GM23338 (cell line): ENCODE measurements at regions not wholly inside any gene's neighbourhood (a gene's known extent, or its start where the extent isn't known, plus 50 kb on each side); places are given as distances from the start of the nearest gene placed in this dataset.

Source experiments
- ATAC-seq: fragments of 200-7000 bp; cut with Tn5 transposase; 3 replicates; pipeline ENCODE4 v1.9.1; 2020
- DNase-seq: peaks from one replicate; pipeline ENCODE4 v3.0.0-alpha.2; 2015; ENCODE audit warnings: low spot score
- H2AFZ ChIP-seq: fragments of 200-600 bp; sonication (generic); 2 replicates; pipeline ENCODE4 v1.8.0; 2016; ENCODE audit warnings: antibody characterized with exemption, mild to moderate bottlenecking, moderate library complexity
- H3F3A ChIP-seq: fragments of 200-600 bp; sonication (generic); replicated peaks from 2 replicates; pipeline ENCODE4 v1.8.0; 2017; ENCODE audit warnings: antibody characterized with exemption, mixed run types, low read depth
- H3K27ac ChIP-seq: fragments of 200-600 bp; sonication (generic); 2 replicates; pipeline ENCODE4 v1.6.1; 2016; ENCODE audit warnings: low read depth
- H3K27me3 ChIP-seq: fragments of 200-600 bp; sonication (generic); 2 replicates; pipeline ENCODE4 v1.8.0; 2016; ENCODE audit warnings: mild to moderate bottlenecking, mixed run types, moderate library complexity; ENCODE audit not compliant: insufficient read depth
- H3K36me3 ChIP-seq: fragments of 200-600 bp; sonication (generic); 2 replicates; pipeline ENCODE4 v1.8.0; 2016; ENCODE audit warnings: mild to moderate bottlenecking; ENCODE audit not compliant: insufficient read depth
- H3K4me1 ChIP-seq: fragments of 200-600 bp; sonication (generic); 2 replicates; pipeline ENCODE4 v1.8.0; 2016; ENCODE audit warnings: mild to moderate bottlenecking, moderate library complexity; ENCODE audit not compliant: insufficient read depth
- H3K4me2 ChIP-seq: fragments of 200-600 bp; sonication (generic); 2 replicates; pipeline ENCODE4 v1.7.1; 2017; ENCODE audit warnings: mixed run types
- H3K4me3 ChIP-seq: fragments of 200-600 bp; sonication (generic); 2 replicates; pipeline ENCODE4 v1.6.1; 2016; ENCODE audit warnings: mixed run types
- H3K79me2 ChIP-seq: fragments of 200-600 bp; sonication (generic); replicated peaks from 2 replicates; pipeline ENCODE4 v1.8.0; 2017; ENCODE audit warnings: mild to moderate bottlenecking; ENCODE audit not compliant: insufficient read depth
- H3K9me2 ChIP-seq: fragments of 200-600 bp; sonication (generic); 2 replicates; pipeline ENCODE4 v1.8.0; 2017; ENCODE audit not compliant: insufficient read depth
- H4K20me1 ChIP-seq: fragments of 200-600 bp; sonication (generic); replicated peaks from 2 replicates; pipeline ENCODE4 v1.8.0; 2017; ENCODE audit warnings: mild to moderate bottlenecking; ENCODE audit not compliant: insufficient read depth
- H3K27ac Mint-ChIP-seq: 2 replicates; pipeline ENCODE4 v1.8.0; 2020; ENCODE audit warnings: inconsistent platforms, mild to moderate bottlenecking, moderate library complexity, mixed read lengths
- H3K27me3 Mint-ChIP-seq: 3 replicates; pipeline ENCODE4 v1.8.0; 2022; ENCODE audit warnings: low read depth, mild to moderate bottlenecking, moderate library complexity, mixed read lengths, inconsistent platforms; ENCODE audit not compliant: insufficient read depth, poor library complexity
- H3K36me3 Mint-ChIP-seq: 3 replicates; pipeline ENCODE4 v1.8.0; 2021; ENCODE audit warnings: low read depth, mild to moderate bottlenecking, inconsistent platforms, moderate library complexity, mixed read lengths
- H3K4me1 Mint-ChIP-seq: 3 replicates; pipeline ENCODE4 v1.8.0; 2020; ENCODE audit warnings: mild to moderate bottlenecking, inconsistent platforms, mixed read lengths
- H3K4me3 Mint-ChIP-seq: 3 replicates; pipeline ENCODE4 v1.8.0; 2021; ENCODE audit warnings: moderate library complexity, mild to moderate bottlenecking, inconsistent platforms, mixed read lengths
- H3K9me3 Mint-ChIP-seq: 3 replicates; pipeline ENCODE4 v1.8.0; 2020; ENCODE audit warnings: moderate library complexity, mild to moderate bottlenecking, inconsistent platforms, mixed read lengths
- EZH2 ChIP-seq: fragments of 200-600 bp; sonication (generic); IDR thresholded peaks from one replicate; pipeline ENCODE4 v1.8.0; 2017; ENCODE audit warnings: antibody characterized with exemption, mild to moderate bottlenecking, low read depth; ENCODE audit not compliant: unreplicated experiment
- EZH2phosphoT487 ChIP-seq: fragments of 200-600 bp; sonication (generic); IDR thresholded peaks from one replicate; pipeline ENCODE4 v1.8.1; 2018; ENCODE audit warnings: antibody characterized with exemption; ENCODE audit not compliant: unreplicated experiment
- JUNB ChIP-seq: IDR thresholded peaks from one replicate; pipeline ENCODE4 v1.6.1; 2016; ENCODE audit warnings: antibody characterized with exemption; ENCODE audit not compliant: unreplicated experiment
- NANOG ChIP-seq: IDR thresholded peaks from 2 replicates; pipeline ENCODE4 v1.6.1; 2016; ENCODE audit warnings: antibody characterized with exemption, borderline replicate concordance
- STAT1 ChIP-seq: IDR thresholded peaks from one replicate; pipeline ENCODE4 v1.6.1; 2016; ENCODE audit warnings: antibody characterized with exemption; ENCODE audit not compliant: unreplicated experiment
- ZNF114 ChIP-seq: fragments of 250-450 bp; sonication (Bioruptor Pico); IDR thresholded peaks from 2 replicates; pipeline ENCODE4 v1.5.0; 2020; ENCODE audit warnings: mild to moderate bottlenecking, moderate library complexity
- TF ChIP-seq, protein P1 (sequence below): IDR thresholded peaks from 2 replicates; pipeline ENCODE4 v1.6.1; 2016; ENCODE audit warnings: antibody characterized with exemption
- TF ChIP-seq, protein P2 (sequence below): fragments of 250-450 bp; sonication (Bioruptor Pico); IDR thresholded peaks from 2 replicates; pipeline ENCODE4 v1.5.0; 2020; ENCODE audit warnings: mild to moderate bottlenecking, moderate library complexity
- TF ChIP-seq, protein P3 (sequence below): IDR thresholded peaks from one replicate; pipeline ENCODE4 v1.6.1; 2018; ENCODE audit warnings: antibody characterized with exemption; ENCODE audit not compliant: unreplicated experiment

DNA sequence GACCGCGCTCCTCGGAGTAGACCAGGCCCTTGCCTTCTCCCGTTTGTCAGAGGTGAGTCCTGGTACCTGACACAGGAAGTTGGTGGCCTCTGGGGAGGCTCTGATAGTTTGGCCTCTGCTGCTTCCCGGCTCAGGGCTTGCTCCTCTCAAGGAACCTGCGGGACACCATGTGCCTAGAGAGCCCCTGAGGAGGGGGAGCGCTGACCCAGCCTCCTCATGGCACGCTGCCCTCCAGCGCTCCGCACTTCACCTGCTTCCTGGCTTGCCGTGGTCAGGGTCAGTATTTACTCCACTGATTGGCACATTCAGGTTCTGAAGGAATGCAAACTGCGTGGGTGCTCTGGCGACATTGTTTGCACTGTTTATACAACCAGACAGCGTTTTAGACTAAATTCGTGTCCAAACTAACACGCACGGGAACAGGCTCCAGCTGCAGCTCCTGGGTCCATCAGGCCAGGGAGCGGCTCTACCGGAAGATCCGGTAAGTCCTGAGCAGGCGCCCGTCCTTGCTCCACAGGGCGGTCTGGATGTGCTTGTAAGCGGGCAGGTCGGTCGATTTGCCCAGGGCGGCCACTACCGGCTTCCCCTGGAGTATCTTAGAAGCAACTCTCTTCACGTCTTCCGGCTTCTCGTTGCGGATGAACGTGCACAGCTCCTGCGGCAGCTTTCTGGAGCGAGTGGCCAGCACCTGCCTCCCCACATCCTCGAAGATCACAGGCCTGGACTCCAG lies 121.6 kb upstream of the GRID2 start:
- no peaks in the 10 kb centered on the region for H3K36me3 ChIP-seq
- no peak for DNase-seq
- no peak for ATAC-seq
- H3K9me2 ChIP-seq, result 0 out of 2 replicates have a peak, but pooled peaks cover 5% of the 10 kb centered on the region
- no peaks in the 10 kb centered on the region for H3K27me3 ChIP-seq
- Mint-ChIP-seq H3K4me1 (no peaks in the 10 kb centered on the region; the same call in 2 of the 3 replicates), H3K27me3 (peaks cover 5% of the 10 kb centered on the region), H3K4me3 (no peak overlapping the region), H3K27ac (no peak overlapping the region), H3K9me3 (peaks cover 6% of the 10 kb centered on the region; the same call in 2 of the 3 replicates), H3K36me3 (peaks cover 7% of the 10 kb centered on the region; the same call in 2 of the 3 replicates)
- no peaks in the 10 kb centered on the region for H3F3A ChIP-seq
- H4K20me1 ChIP-seq, result no peaks in the 10 kb centered on the region
- H3K27ac ChIP-seq, result no peak overlapping the region
- H2AFZ ChIP-seq, result 0 out of 2 replicates have a peak overlapping the region, but pooled peaks have one; percentile 16
- TF ChIP-seq EZH2phosphoT487 (no peak), EZH2 (no peak), JUNB (no peak), STAT1 (no peak), ZNF114 (no peak), NANOG (no peak)
- TF ChIP-seq, protein P1, sequence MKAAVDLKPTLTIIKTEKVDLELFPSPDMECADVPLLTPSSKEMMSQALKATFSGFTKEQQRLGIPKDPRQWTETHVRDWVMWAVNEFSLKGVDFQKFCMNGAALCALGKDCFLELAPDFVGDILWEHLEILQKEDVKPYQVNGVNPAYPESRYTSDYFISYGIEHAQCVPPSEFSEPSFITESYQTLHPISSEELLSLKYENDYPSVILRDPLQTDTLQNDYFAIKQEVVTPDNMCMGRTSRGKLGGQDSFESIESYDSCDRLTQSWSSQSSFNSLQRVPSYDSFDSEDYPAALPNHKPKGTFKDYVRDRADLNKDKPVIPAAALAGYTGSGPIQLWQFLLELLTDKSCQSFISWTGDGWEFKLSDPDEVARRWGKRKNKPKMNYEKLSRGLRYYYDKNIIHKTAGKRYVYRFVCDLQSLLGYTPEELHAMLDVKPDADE, result no peak
- TF ChIP-seq, protein P2, sequence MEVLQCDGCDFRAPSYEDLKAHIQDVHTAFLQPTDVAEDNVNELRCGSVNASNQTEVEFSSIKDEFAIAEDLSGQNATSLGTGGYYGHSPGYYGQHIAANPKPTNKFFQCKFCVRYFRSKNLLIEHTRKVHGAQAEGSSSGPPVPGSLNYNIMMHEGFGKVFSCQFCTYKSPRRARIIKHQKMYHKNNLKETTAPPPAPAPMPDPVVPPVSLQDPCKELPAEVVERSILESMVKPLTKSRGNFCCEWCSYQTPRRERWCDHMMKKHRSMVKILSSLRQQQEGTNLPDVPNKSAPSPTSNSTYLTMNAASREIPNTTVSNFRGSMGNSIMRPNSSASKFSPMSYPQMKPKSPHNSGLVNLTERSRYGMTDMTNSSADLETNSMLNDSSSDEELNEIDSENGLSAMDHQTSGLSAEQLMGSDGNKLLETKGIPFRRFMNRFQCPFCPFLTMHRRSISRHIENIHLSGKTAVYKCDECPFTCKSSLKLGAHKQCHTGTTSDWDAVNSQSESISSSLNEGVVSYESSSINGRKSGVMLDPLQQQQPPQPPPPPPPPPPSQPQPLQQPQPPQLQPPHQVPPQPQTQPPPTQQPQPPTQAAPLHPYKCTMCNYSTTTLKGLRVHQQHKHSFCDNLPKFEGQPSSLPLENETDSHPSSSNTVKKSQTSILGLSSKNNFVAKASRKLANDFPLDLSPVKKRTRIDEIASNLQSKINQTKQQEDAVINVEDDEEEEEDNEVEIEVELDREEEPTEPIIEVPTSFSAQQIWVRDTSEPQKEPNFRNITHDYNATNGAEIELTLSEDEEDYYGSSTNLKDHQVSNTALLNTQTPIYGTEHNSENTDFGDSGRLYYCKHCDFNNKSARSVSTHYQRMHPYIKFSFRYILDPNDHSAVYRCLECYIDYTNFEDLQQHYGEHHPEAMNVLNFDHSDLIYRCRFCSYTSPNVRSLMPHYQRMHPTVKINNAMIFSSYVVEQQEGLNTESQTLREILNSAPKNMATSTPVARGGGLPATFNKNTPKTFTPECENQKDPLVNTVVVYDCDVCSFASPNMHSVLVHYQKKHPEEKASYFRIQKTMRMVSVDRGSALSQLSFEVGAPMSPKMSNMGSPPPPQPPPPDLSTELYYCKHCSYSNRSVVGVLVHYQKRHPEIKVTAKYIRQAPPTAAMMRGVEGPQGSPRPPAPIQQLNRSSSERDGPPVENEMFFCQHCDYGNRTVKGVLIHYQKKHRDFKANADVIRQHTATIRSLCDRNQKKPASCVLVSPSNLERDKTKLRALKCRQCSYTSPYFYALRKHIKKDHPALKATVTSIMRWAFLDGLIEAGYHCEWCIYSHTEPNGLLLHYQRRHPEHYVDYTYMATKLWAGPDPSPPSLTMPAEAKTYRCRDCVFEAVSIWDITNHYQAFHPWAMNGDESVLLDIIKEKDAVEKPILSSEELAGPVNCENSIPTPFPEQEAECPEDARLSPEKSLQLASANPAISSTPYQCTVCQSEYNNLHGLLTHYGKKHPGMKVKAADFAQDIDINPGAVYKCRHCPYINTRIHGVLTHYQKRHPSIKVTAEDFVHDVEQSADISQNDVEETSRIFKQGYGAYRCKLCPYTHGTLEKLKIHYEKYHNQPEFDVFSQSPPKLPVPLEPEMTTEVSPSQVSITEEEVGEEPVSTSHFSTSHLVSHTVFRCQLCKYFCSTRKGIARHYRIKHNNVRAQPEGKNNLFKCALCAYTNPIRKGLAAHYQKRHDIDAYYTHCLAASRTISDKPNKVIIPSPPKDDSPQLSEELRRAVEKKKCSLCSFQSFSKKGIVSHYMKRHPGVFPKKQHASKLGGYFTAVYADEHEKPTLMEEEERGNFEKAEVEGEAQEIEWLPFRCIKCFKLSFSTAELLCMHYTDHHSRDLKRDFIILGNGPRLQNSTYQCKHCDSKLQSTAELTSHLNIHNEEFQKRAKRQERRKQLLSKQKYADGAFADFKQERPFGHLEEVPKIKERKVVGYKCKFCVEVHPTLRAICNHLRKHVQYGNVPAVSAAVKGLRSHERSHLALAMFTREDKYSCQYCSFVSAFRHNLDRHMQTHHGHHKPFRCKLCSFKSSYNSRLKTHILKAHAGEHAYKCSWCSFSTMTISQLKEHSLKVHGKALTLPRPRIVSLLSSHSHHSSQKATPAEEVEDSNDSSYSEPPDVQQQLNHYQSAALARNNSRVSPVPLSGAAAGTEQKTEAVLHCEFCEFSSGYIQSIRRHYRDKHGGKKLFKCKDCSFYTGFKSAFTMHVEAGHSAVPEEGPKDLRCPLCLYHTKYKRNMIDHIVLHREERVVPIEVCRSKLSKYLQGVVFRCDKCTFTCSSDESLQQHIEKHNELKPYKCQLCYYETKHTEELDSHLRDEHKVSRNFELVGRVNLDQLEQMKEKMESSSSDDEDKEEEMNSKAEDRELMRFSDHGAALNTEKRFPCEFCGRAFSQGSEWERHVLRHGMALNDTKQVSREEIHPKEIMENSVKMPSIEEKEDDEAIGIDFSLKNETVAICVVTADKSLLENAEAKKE (CRISPR knock-in tag), result no peak
- TF ChIP-seq, protein P3, sequence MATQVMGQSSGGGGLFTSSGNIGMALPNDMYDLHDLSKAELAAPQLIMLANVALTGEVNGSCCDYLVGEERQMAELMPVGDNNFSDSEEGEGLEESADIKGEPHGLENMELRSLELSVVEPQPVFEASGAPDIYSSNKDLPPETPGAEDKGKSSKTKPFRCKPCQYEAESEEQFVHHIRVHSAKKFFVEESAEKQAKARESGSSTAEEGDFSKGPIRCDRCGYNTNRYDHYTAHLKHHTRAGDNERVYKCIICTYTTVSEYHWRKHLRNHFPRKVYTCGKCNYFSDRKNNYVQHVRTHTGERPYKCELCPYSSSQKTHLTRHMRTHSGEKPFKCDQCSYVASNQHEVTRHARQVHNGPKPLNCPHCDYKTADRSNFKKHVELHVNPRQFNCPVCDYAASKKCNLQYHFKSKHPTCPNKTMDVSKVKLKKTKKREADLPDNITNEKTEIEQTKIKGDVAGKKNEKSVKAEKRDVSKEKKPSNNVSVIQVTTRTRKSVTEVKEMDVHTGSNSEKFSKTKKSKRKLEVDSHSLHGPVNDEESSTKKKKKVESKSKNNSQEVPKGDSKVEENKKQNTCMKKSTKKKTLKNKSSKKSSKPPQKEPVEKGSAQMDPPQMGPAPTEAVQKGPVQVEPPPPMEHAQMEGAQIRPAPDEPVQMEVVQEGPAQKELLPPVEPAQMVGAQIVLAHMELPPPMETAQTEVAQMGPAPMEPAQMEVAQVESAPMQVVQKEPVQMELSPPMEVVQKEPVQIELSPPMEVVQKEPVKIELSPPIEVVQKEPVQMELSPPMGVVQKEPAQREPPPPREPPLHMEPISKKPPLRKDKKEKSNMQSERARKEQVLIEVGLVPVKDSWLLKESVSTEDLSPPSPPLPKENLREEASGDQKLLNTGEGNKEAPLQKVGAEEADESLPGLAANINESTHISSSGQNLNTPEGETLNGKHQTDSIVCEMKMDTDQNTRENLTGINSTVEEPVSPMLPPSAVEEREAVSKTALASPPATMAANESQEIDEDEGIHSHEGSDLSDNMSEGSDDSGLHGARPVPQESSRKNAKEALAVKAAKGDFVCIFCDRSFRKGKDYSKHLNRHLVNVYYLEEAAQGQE, result no peak
- H3K4me2 ChIP-seq, result no peak overlapping the region
- no peak overlapping the region for H3K4me3 ChIP-seq
- H3K4me1 ChIP-seq, result no peaks in the 10 kb centered on the region
- H3K79me2 ChIP-seq, result no peaks in the 10 kb centered on the region
